ENCODE measurements at regions not wholly inside any gene's neighbourhood (a gene's known extent, or its start where the extent isn't known, plus 50 kb on each side); places are given as distances from the start of the nearest gene placed in this dataset.
A peak's percentile ranks its signal among the peaks of the same experiment; 100 is the strongest.
"Not testable (repeated sequence)": the region's sequence is repeated elsewhere in the genome, so short reads cannot be mapped to it uniquely, and the experiment has no call there.

DNA sequence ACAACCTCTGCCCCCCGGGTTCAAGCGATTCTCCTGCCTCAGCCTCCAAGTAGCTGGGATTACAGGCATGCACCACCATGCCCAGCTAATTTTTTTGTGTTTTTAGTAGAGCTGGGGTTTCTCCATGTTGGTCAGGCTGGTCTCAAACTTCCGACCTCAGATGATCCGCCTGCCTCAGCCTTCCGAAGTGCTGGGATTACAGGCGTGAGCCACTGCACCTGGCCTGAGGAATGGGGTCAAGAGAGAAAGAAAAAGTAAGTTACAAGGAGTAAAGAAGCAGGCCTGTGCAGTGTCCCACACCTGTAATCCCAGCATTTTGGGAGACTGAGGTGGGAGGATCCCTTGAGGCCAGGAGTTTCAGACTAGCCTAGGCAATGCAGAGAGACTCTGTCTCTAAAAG lies 68.5 kb upstream of the LRPPRC start:
- not testable (repeated sequence) for DNase-seq (ENCODE audit: low read depth); H3K9ac ChIP-seq (ENCODE audit: low read length); H3K9me3 ChIP-seq (ENCODE audit: control insufficient read depth, low read length)

GRCh38 chr2:44067012-44067790 lies 71.4 kb upstream of the LRPPRC start:
- not testable (repeated sequence) for H3K9ac ChIP-seq (ENCODE audit: low read length)
- H3K27me3 ChIP-seq (replicated peaks; ENCODE audit: control insufficient read depth, insufficient read depth, low read length), result peaks cover 26% of the 10 kb centered on the region

More for the DNA sequence above, 68.5 kb upstream of the LRPPRC start:
- H3K4me3 ChIP-seq (ENCODE audit: low read length); H3K36me3 ChIP-seq (ENCODE audit: control insufficient read depth, insufficient read depth, low read length, severe bottlenecking); H3K4me1 ChIP-seq (ENCODE audit: control insufficient read depth, insufficient read depth, low read length): not testable (repeated sequence)
- peaks cover 29% of the 10 kb centered on the region for H3K27me3 ChIP-seq (replicated peaks; ENCODE audit: control insufficient read depth, insufficient read depth, low read length)

DNA sequence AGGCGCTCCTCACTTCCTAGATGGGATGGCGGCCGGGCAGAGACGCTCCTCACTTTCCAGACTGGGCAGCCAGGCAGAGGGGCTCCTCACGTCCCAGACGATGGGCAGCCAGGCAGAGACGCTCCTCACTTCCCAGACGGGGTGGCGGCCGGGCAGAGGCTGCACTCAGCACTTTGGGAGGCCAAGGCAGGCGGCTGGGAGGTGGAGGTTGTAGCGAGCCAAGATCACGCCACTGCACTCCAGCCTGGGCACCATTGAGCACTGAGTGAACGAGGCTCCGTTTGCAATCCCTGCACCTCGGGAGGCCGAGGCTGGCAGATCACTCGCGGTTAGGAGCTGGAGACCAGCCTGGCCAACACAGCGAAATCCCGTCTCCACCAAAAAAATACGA lies 72.0 kb upstream of the LRPPRC start:
- H3K9ac ChIP-seq (ENCODE audit: low read length); H3K36me3 ChIP-seq (ENCODE audit: control insufficient read depth, insufficient read depth, low read length, severe bottlenecking); DNase-seq (ENCODE audit: low read depth); H3K9me3 ChIP-seq (ENCODE audit: control insufficient read depth, low read length); H3K4me3 ChIP-seq (ENCODE audit: low read length); H3K4me1 ChIP-seq (ENCODE audit: control insufficient read depth, insufficient read depth, low read length): not testable (repeated sequence)
- peaks cover 23% of the 10 kb centered on the region for H3K27me3 ChIP-seq (replicated peaks; ENCODE audit: control insufficient read depth, insufficient read depth, low read length)

More at GRCh38 chr2:44067012-44067790, 71.4 kb upstream of the LRPPRC start:
- H3K9me3 ChIP-seq (ENCODE audit: control insufficient read depth, low read length); H3K36me3 ChIP-seq (ENCODE audit: control insufficient read depth, insufficient read depth, low read length, severe bottlenecking); H3K4me3 ChIP-seq (ENCODE audit: low read length); H3K4me1 ChIP-seq (ENCODE audit: control insufficient read depth, insufficient read depth, low read length); DNase-seq (ENCODE audit: low read depth): not testable (repeated sequence)

DNA sequence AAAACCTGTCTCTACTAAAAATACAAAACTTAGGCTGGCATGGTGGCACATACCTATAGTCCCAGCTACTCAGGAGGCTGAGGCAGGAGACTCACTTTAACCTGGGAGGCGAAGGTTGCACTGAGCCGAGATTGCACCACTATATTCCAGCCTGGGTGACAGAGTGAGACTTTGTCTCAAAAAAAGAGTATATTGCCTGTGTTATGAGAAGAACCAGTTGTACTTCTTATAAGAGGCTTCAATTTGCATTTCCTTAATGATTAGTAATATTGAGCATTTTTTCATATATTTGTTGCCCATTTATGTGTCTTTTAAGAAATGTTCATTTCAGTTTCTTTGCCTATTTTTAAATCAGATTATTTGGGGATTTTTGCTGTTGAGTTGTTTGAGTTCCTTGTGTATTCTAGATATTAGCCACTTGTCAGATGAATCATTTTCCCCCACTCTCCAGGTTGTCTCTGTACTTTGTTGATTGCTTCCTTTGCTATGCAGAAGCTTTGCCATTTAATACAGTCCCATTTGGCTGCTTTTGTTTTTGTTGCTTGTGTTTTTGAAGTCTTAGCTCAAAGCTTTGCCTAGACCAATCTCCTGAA lies 75.8 kb upstream of the LRPPRC start:
- Histone ChIP-seq H3K4me1 (ENCODE audit: control insufficient read depth, insufficient read depth, low read length) (peaks cover 6% of the 10 kb centered on the region), H3K4me3 (ENCODE audit: low read length) (no peak overlapping the region), H3K9me3 (ENCODE audit: control insufficient read depth, low read length) (peaks cover 3% of the 10 kb centered on the region), H3K27me3 (replicated peaks; ENCODE audit: control insufficient read depth, insufficient read depth, low read length) (peaks cover 12% of the 10 kb centered on the region), H3K9ac (ENCODE audit: low read length) (no peak overlapping the region), H3K36me3 (ENCODE audit: control insufficient read depth, insufficient read depth, low read length, severe bottlenecking) (no peaks in the 10 kb centered on the region)
- no peak for DNase-seq (ENCODE audit: low read depth)

- H3K9ac ChIP-seq (ENCODE audit: low read length); H3K36me3 ChIP-seq (ENCODE audit: control insufficient read depth, insufficient read depth, low read length, severe bottlenecking); DNase-seq (ENCODE audit: low read depth); H3K9me3 ChIP-seq (ENCODE audit: control insufficient read depth, low read length); H3K4me1 ChIP-seq (ENCODE audit: control insufficient read depth, insufficient read depth, low read length); H3K4me3 ChIP-seq (ENCODE audit: low read length); H3K27me3 ChIP-seq (replicated peaks; ENCODE audit: control insufficient read depth, insufficient read depth, low read length): not testable (repeated sequence)
Measured at GRCh38 chr2:44073667-44074066, 77.9 kb upstream of the LRPPRC start.

DNA sequence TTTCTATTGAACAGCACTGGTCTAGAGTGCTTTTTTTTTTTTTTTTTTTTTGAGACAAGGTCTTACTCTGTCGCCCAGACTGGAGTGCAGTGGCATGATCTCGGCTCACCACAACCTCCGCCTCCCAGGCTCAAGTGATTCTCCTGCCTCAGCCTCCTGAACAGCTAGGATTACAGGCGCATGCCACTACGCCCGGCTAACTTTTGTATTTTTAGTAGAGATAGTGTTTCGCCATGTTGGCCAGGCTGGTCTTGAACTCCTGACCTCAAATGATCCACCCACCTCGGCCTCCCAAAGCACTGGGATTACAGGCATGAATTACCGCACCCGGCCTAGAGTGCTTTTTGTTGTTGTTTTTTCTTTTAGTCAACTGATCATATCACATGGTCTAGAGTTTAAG lies 79.0 kb upstream of the LRPPRC start:
- not testable (repeated sequence) for DNase-seq (ENCODE audit: low read depth); H3K4me3 ChIP-seq (ENCODE audit: low read length)

DNA sequence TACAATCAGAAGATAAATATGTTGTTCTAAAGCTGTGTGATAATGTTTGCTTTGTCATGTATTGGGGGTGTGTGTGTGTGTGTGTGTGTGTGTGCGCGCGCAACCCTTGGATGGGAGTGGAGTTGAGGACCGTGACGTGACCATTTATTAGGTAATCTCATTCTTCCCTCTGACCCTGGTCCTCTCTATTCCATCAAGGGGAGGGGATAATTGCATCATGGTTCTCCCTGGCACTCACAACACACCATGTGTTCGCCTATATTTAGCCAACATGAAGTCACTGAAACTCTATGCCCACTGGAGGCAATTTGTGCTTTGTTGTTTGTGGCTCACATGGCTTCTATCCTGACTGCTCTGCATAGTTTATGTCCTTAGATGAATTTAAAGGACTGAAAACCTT lies 79.8 kb upstream of the LRPPRC start:
- no peaks in the 10 kb centered on the region for H3K36me3 ChIP-seq (ENCODE audit: control insufficient read depth, insufficient read depth, low read length, severe bottlenecking)
- no peak overlapping the region for H3K4me3 ChIP-seq (ENCODE audit: low read length)

More for the DNA sequence above, 79.0 kb upstream of the LRPPRC start:
- H3K9ac ChIP-seq (ENCODE audit: low read length); H3K36me3 ChIP-seq (ENCODE audit: control insufficient read depth, insufficient read depth, low read length, severe bottlenecking); H3K9me3 ChIP-seq (ENCODE audit: control insufficient read depth, low read length); H3K4me1 ChIP-seq (ENCODE audit: control insufficient read depth, insufficient read depth, low read length); H3K27me3 ChIP-seq (replicated peaks; ENCODE audit: control insufficient read depth, insufficient read depth, low read length): not testable (repeated sequence)

GRCh38 chr2:44077942-44078511 lies 82.2 kb upstream of the LRPPRC start:
- no peak for DNase-seq (ENCODE audit: low read depth)
- Histone ChIP-seq H3K4me3 (ENCODE audit: low read length) (no peak overlapping the region), H3K27me3 (replicated peaks; ENCODE audit: control insufficient read depth, insufficient read depth, low read length) (no peaks in the 10 kb centered on the region), H3K4me1 (ENCODE audit: control insufficient read depth, insufficient read depth, low read length) (peaks cover 11% of the 10 kb centered on the region), H3K9ac (ENCODE audit: low read length) (no peak overlapping the region), H3K36me3 (ENCODE audit: control insufficient read depth, insufficient read depth, low read length, severe bottlenecking) (no peaks in the 10 kb centered on the region), H3K9me3 (ENCODE audit: control insufficient read depth, low read length) (no peaks in the 10 kb centered on the region)

More for the DNA sequence above, 79.8 kb upstream of the LRPPRC start:
- peak; percentile 80 for DNase-seq (ENCODE audit: low read depth)
- peaks cover 6% of the 10 kb centered on the region for H3K4me1 ChIP-seq (ENCODE audit: control insufficient read depth, insufficient read depth, low read length)
- H3K9me3 ChIP-seq (ENCODE audit: control insufficient read depth, low read length), result no peaks in the 10 kb centered on the region
- no peaks in the 10 kb centered on the region for H3K27me3 ChIP-seq (replicated peaks; ENCODE audit: control insufficient read depth, insufficient read depth, low read length)
- no peak overlapping the region for H3K9ac ChIP-seq (ENCODE audit: low read length)

- Histone ChIP-seq H3K9ac (ENCODE audit: low read length) (no peak overlapping the region), H3K27me3 (replicated peaks; ENCODE audit: control insufficient read depth, insufficient read depth, low read length) (no peaks in the 10 kb centered on the region), H3K9me3 (ENCODE audit: control insufficient read depth, low read length) (no peaks in the 10 kb centered on the region), H3K4me3 (ENCODE audit: low read length) (no peak overlapping the region), H3K36me3 (ENCODE audit: control insufficient read depth, insufficient read depth, low read length, severe bottlenecking) (no peaks in the 10 kb centered on the region), H3K4me1 (ENCODE audit: control insufficient read depth, insufficient read depth, low read length) (peaks cover 24% of the 10 kb centered on the region)
- no peak for DNase-seq (ENCODE audit: low read depth)
Measured at GRCh38 chr2:44079686-44080085, 83.9 kb upstream of the LRPPRC start.

DNA sequence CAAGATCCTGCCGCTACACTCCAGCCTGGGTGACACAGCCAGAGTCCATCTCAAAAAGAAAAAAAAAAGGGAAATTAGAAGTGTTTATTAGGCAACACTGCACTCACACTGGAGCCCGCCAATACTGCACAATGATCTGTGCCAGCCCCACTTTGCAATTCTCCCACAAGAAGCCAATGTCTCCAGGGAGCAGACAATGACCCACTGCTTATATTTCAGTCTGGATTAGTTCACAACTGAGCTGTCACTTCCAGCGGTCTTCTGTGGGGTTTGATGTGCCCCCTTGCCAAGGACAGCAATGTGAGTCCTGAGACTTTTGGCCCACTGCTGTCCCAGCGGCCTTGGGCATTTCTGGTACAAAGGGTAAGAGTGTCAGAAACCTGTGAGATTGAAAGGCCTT lies 85.6 kb upstream of the PPM1B start:
- H3K4me3 ChIP-seq (ENCODE audit: low read length), result no peak overlapping the region
- peak overlapping the region; percentile 74 for H3K9ac ChIP-seq (ENCODE audit: low read length)
- peaks cover 25% of the 10 kb centered on the region for H3K4me1 ChIP-seq (ENCODE audit: control insufficient read depth, insufficient read depth, low read length)
- H3K9me3 ChIP-seq (ENCODE audit: control insufficient read depth, low read length), result no peaks in the 10 kb centered on the region
- no peaks in the 10 kb centered on the region for H3K27me3 ChIP-seq (replicated peaks; ENCODE audit: control insufficient read depth, insufficient read depth, low read length)
- DNase-seq (ENCODE audit: low read depth), result no peak
- no peaks in the 10 kb centered on the region for H3K36me3 ChIP-seq (ENCODE audit: control insufficient read depth, insufficient read depth, low read length, severe bottlenecking)

DNA sequence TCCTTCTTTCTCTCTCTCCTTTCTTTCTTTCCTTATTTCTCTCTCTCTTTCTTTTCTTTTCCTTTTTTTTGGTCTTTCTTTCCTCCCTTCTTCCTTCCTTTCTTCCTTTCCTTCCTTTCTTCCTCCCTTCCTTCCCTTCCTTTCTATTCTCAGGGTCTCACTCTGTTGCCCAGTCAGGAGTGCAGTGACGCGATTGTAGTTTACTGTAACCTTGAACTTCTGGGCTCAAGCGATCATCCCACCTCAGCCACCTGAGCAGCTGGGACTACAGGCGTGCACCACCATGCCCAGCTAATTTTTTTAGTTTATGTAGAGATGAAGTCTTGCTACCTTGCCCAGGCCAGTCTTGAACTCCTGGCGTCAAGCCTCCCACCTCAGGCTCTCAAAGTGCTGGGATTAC lies 83.8 kb upstream of the PPM1B start:
- peaks cover 25% of the 10 kb centered on the region for H3K4me1 ChIP-seq (ENCODE audit: control insufficient read depth, insufficient read depth, low read length)
- H3K4me3 ChIP-seq (ENCODE audit: low read length), result no peak overlapping the region
- no peak for DNase-seq (ENCODE audit: low read depth)
- H3K27me3 ChIP-seq (replicated peaks; ENCODE audit: control insufficient read depth, insufficient read depth, low read length), result no peaks in the 10 kb centered on the region
- no peaks in the 10 kb centered on the region for H3K36me3 ChIP-seq (ENCODE audit: control insufficient read depth, insufficient read depth, low read length, severe bottlenecking)
- H3K9me3 ChIP-seq (ENCODE audit: control insufficient read depth, low read length), result no peaks in the 10 kb centered on the region
- H3K9ac ChIP-seq (ENCODE audit: low read length), result no peak overlapping the region
